NK-92 (cell line): ENCODE measurements at regions not wholly inside any gene's neighbourhood (a gene's known extent, or its start where the extent isn't known, plus 50 kb on each side); places are given as distances from the start of the nearest gene placed in this dataset.

Experiments used
- DNase-seq: peaks from one replicate; lab custom pipeline; 2025; ENCODE audit not compliant: unreplicated experiment; lab: John Stamatoyannopoulos, UW

DNA sequence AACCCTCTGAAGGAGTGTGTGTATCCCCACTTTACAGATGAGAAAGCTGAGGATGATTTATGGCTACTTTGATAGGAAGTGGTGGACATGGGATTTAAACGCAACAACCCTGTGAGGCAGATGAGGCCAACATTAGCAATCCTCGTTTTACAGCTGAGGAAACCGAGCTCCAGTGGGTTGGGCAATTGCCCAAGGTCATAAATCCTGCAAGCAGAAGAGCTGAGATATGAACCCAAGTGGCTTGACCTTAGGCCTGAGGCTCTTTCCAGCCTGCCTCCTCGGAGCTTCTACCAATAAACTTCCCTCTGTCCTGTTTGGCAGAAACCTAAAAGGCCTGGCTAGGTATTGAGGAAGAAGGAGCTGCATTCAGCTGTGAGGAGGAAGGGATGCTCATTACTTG lies 185.5 kb upstream of the RBPJ start:
- DNase-seq, result no peak

DNA sequence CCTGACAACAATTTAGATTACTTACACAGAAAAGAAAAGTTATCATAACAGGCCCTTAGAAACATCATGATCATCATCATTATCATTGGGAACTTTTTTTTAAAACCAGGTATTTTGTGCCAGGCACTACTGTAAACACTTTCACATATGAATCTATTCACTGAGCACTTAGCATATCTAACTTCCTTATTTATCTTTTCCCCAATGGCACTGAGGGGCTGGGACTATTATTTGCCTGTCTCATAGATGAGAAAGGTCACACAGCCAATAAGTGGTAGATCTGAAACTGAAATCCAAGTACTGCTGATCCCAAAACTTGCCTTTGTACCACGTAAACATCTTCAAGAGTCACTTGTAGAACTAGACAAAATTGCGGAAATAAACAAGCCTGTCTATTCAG lies 184.2 kb upstream of the RBPJ start:
- DNase-seq, result no peak

DNA sequence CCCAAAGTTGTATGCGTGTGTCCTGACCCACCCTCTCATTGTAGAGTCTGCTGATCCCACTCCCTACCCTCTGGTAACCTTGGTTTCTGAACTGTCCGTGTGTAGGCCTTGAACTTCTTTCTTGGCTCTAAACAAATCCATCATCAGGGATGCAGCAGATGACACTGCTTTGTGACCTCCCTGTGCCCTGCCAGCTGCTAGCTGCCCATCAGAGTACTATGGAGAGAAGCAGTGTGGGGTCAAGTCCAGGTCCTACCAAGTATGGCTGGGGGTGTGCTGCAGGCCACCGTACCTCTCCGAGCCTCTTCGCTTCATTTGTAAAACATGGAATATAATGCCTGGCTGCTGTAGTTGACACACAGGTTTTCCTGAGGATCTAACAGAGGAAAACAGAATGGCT lies 183.5 kb upstream of the RBPJ start:
- no peak for DNase-seq

DNA sequence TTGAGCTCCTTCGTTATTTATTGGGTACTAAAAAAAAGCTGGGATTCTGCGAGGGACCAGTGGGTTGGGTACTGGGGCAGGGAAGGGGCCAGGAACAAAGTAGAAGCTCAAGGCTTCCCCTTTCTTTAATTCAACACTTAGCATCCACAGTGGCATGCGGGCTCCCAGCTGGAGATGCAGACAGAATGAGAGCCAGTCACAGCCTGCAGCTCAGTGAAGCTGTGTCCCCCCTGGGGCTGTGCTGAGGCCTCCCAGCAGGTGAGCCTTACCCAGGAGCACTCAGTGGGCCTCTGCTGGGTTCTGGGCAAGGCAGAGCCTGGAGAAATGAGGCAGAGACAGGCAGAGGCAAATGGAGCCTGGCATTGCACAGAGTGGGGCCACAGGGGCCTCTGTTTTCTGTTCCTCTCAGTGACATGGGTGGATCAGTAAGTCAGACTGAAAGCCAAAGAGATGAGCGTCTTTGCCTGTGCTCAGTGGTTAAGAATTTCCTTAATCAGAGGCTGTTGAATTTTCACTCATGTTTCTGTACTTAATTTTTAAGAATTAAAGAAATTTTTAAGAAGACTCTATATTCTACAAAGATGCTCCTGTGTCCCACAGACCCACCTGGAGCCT lies 181.4 kb upstream of the RBPJ start:
- DNase-seq, result no peak

DNA sequence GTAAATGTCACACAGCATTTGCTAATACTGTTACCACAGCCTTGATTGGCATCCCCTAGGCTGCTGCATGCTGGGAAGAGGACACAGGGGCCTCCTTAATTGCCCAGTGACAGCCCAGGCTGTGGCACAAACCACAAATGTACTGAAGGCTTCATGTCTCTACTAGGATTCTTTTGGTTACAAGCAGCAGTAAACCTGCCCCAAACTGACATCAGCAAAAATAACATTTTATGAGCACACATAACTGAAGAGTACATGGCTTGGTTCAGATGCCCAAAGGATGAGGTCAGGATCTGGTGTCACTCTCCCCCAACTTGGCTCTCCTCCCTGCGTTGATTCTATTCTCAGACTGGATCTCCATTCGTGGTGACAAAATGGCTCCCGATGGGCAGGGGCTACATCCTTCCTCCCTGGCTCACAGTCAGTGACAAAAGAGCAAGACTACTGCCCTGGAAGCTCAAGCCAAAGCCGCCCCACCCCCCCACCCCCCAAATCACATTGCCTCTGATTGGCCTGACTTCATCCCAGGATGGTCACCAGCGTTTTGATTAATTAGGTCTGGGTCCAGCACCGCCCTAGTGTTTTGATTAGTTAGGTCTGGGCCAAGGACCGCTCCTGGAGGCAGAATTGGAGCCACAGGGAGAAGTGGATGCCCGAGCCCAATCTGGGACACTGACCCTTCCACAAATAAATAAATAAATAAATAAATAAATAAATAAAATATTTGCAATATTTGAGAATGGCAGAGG lies 180.5 kb upstream of the RBPJ start:
- no peak for DNase-seq

DNA sequence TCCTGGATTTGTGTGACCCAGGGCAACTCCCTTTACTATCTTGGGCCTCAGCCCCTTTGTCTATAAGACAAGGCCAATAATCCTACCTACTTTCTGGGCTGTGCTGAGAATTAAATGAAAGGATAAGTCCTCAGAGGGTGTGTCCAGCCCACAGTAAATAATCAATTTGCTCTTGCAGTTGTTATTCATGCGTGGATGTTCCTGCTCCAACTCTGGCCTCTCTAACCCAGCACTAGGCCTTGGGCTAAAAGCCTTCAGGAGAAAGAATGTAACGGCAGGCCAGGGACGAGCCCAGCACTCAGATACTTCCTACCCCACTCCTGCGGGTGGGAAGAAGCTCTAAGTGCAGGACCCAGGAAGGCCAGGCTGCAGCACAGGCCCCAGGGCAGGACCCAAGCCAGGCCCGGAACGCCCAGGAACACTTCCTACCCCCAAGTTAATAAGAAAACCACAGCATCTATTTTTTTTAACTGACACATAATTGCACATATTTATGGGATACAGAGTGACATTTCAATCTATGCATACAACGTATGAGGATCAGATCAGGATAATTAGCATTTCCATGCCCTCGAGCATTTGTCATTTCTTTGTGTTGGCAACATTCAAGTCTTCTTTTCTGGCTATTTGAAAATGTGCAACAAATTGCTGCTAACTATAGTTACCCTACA lies 179.6 kb upstream of the RBPJ start:
- no peak for DNase-seq

DNA sequence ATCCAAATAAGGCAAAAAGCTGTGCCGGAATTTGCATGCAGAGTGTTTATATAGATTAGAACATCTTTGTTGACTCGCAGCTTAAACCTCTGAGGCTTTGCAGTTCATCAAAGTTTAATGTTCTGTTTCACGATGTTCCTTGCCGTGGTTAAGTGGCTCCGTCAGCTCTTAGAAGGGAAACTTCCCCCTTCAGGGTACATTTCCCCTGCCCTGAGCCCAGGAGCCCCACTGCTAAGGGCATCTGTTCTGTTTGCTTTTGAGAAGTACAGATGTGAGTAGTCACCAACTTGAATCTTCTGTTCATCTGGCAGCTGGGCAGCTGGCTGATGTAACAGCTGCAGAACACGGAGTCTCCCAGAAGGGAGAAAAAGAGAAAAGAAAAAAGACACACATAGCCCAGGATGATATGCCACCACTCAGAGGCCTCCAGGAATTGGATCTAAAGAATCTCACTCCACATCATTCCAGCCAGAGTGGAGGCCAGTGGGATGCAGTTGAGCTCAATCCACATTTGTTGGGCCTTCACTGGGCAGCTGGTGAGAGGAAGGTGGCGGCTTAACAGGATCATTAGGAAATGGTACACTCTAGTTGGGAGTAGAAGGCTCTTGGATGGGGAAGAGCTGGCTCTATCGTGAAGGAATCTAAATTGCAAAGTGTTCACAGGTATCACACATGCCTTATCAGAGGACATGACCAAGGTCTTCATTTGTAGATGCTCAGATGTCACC lies 178.7 kb upstream of the RBPJ start:
- no peak for DNase-seq

DNA sequence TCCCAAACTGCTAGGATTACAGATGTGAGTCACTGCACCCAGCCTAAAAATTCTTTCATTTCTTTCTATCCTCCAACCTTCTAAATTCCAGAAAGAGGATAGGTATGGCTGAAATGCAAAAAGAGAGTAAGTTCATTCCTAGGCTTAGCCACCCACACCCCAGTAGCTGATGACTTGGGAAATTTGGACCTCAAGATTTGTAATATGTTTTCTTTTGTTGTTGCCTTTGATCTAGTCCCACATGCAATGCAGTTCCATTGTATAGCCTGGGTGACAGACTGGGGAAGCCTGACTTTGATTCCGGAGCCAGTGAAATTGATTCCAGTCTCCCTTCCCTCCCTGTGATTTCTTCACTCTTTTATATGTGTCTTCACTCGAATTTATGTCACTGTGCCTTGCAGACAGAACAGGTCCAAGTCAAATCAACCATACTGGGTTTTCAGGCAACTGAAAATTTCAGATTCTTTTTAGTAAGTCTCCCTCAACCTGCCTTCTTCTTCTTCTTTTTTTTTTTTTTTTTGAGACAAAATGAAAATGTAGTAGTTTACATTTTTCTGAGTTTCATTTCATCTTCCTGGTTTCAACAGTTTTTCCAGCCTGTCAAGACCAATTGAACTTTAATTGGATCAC lies 176.2 kb upstream of the RBPJ start:
- no peak for DNase-seq

DNA sequence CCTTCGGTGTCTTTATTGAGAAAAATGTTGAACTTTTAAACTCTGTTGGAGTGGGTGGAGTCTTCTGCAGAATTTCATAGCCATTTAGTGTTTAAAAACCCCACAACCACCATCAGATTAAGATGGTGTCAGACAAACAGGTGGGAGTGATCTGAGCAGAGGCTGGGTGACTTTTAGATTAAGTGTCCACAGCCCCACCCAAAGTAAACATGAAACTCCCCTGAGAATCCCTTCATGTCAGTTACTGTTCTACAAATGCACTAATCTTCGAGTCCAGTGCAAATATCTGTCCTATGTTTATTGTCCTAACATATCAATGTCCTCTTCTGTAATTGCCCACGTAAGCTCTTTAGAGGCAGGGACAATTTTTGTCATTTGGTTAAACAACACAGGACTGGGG lies 175.6 kb upstream of the RBPJ start:
- DNase-seq, result no peak

DNA sequence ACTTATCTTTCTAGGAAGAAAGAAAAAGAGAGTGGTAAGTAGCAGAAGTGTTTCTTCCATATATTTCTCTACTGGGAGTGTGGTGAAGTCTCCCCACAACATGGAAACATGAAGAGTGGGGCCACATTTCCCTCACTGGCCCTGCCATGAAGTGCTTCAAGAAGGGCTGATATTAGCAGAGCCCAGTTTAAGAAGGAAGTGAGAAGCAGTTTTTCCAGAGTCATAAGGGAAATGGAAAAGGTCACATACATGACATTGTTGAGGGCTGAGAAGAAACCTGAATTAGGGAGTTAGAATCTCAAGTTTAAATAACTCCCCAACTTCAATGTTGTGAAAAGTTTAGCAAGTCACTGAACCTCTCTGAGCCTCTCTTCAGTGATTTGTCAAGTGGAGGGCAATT lies 171.9 kb upstream of the RBPJ start:
- DNase-seq, result no peak

DNA sequence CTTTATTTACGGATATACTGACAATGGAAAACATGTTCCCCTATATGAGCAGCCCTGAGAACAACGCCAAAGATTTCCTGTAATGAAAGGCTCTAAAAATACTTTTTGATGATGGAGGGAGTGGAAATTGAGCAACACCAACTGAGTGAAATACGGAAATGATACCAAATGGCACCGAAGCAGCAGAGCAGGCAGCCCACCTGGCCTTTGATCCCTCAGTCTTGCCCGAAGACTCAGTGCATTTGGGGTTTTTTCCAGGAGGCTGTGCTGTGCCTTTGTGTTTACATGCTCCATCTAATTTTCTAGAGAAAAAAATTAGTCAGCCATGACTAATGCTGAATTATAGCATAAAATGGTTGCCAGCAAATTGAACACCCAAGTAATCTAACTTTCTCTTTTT lies 169.9 kb upstream of the RBPJ start:
- DNase-seq, result no peak

DNA sequence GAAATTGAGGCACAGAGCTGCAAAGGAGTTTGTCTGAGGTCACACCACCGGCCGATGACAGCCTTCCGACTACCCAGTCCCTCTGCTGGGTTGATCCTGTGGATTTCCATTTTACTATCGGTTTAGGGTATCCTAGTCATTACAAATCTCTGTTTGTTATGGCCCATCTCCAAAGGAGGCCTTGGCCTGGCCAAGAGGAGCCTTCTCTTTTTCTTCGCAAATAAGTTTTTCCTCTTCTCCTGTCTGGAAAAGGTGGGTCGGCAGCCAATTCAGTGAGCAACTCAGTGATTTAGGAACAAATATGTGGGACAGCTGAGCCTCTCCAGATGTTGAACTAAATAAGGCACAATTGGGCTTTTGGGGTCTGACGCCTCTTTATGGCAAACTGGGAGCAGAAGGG lies 169.2 kb upstream of the RBPJ start:
- no peak for DNase-seq

DNA sequence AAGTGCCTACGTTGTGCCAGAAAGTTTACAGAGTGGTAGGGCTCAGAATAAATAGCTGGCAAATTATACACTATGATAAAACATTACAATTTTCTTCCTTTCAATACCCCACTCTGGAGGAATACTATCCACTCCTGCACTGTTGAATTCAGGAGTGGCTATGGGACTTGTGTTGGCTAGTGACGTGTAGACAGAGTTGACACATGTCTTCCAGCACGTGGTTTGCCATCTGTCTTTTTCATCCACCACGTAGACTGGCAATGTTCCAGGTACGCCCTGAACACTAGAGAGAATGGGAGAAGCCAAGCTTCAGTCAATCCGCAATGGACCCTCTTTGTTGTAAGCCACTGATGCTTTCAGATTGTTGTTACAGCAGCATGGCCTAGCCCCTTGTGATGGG lies 168.8 kb upstream of the RBPJ start:
- no peak for DNase-seq

DNA sequence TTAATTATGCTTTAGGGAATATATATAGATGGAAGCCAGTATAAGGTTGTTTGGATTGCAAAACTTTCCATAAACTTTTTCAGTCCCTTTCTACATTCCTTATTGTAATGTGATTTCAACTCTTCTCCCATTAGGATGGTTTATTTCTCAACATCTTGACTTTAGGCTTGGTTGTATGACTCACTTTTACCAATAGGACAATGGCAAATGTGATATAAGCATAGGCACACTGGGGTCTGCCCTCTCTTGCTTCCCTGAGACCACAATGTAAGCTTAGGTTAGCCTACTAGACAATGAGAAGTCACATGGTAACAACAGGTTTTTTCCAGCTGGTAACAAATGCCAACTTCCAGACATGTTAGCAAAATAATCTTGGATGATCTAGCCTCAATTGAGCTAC lies 163.3 kb upstream of the RBPJ start:
- no peak for DNase-seq

DNA sequence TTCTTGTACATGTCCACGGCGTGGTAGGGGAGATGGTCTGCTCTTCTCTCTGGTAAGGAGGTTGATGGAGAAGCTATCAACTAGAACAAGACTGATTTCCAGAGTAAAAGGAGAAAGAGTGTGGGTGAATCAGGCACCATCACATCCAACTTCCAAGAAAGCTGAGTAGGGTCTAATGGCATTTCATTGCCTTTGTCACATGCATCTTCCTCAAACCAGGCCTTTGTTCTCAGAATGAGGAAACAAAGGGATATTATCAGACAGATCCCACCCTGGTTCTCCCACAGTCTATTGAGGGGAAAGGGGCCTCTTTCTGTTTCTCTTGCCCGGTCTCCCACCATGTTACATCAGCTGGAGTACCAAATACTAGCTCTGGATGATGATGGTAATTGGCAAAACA lies 160.2 kb upstream of the RBPJ start:
- no peak for DNase-seq

DNA sequence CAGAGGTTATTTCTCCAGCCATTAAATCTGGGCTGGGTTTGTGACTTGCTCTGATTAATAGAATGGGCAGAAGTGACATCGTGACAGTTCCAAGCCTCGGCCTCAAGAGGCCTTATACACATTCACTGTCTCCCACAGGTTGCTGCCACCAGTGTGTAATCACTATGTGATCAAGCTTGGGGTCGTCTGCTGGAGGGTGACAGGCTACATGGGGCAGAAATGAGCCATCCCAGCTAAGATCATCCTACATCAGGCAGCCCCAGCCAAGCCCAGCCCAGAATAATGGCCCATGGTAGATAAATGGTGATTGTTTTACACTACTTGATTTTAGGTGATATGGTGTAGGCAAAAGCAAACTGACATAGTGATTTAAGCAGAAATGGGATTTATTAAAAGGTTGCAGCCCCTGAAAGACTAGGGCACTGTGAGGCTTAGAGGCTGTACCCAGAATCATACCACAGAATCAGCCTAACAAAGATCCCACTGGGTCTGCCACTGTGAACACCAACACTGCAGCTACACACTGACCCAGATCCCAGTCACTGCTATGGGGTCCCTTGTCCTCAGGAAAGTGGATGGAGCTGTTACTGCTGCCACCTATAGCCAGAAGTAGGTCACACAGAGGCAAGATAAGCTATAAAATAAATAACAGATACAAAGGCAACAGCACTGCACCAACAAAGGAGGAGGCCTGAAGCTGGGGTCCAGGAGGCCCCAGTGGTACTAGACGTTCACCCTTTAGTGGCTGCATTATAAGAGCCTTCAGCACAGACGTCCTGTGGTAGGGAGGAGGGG lies 159.6 kb upstream of the RBPJ start:
- no peak for DNase-seq

DNA sequence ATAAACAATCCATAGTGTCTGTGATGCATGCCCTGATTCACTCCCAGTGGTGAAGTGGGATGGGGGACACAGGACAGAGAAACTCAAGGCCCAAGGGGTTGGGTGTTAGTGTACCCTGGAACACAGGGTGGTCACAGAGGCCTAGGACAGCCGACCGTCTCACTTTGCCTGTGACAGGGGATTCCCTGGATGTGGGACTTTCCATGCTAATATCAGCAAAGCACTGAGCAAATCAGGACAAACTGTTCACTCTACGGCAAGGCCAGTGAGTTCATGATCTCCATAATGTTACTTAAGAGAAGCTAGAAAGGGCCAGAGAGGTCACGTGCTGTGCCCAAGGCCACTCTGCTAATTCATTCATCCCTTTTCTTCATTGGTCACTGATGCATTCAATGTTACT lies 158.7 kb upstream of the RBPJ start:
- DNase-seq, result no peak

DNA sequence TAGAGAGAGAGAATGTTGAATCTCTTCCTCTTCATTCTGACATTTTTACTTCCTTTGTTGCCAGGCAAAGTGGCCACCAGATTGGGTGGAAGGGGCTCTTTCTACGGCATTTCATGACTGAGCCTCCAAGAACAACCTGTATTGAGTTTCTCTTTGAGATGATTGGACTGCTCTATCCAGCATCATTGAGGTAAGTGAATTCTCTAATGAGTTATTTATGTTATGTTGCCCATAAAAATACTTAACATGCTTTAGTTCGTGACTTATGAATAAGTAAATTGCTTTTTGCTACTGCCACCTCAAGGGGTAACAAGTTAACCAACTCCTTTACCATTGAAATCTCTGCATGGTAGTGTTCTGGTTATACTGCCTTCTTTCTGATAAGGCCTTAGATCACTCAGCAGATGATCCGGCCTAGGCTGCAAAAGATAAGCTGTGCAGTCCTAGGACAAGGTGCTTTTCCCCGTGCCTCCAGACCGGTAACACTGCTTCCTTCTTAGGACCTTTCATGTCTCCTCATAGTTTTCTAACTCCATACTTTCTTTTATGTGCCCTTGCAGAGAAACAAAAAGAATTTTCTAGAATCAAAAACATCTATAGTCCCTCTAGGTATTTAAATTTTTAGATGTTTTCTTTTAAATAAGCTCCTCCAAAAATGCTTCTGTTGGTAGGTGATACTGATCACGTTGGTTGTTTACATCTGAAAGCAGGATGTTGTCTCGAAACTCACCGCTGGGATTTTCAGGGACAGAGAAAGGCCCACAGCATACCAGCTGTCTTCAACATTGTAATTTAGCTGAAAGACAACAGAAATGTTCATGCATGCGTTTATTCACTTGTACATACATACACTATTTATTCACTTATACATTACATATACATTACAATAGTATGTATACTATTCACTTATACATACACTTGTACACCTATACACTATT lies 157.1 kb upstream of the RBPJ start:
- no peak for DNase-seq

DNA sequence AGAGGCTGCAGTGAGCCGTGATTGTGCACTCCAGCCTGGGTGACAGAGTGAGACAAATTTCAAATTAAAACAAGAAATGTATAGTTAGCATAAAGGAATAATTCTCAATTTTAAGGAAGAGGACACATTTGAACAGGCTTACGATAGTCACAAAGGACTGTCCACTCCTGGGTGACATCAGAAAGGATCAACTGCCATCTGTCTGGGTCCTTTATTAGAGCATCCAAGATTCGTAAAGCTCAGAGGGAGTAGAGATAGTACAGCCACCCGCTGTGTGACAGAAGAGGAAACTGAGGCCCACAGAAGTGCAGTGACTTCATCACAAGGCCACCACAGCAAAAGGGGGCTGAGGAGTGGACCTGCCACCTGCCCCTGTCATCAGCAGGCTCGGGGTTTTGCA lies 149.3 kb upstream of the RBPJ start:
- no peak for DNase-seq

DNA sequence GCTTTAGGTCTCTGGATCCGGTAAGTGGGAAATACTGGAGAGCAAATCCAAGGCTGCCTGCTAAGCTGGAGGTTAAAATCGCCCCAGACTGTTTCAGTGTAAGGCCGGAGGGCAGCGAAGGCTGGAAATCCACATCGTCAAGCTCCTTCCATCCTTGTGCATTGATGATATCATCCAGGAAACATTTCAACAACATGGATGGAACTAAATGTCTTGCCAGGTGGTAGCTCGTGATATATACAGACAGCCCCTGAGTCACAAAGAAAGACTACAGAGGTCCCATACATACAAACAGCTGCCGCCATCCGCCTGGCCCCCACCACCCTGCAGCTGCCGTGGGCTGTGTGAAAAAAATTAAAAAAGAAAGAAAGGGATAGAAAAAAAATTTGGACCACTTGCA lies 148.9 kb upstream of the RBPJ start:
- no peak for DNase-seq
